KBM-7 (cell line): ENCODE measurements at regions not wholly inside any gene's neighbourhood (a gene's known extent, or its start where the extent isn't known, plus 50 kb on each side); places are given as distances from the start of the nearest gene placed in this dataset.

ENCODE experiments used
- DNase-seq: peaks from one replicate; pipeline ENCODE4 v3.0.0-alpha.2; 2015
- in situ Hi-C: fragments of 300-500 bp; cut with MboI; formaldehyde crosslinking; loops from 2 replicates; pipeline ENCODE4 v1.14.3; 2020; ENCODE audit warnings: low sequenced_read_pairs, low pct_unique_long_range_greater_than_20kb, mixed read lengths

DNA sequence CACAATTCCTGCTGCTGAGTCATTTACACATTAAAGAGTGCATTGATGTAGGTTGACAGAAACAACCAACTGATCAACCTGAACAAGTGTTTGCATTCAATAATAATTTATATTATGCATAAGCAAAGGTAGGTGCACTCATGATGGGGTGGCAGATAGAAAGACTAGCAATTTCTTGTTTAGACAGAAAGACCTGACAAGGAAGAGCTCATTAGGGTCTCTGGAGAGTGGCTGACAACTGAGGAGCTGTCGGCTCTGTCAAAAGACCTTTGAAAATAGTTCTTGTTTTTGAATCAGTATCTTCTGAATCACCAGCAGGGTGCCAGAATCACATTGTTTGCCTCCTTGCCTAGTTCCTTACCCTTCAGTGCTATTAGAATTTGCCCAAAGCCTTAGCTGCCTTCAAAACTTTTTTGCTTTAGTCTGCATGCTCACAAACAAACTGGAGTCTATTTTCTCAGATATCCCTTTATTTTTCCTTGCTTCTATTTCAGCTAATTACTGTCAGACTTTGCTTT lies 234.7 kb downstream of the BTG1 start:
- in situ Hi-C loops: no loop called here
- no peak for DNase-seq

DNA sequence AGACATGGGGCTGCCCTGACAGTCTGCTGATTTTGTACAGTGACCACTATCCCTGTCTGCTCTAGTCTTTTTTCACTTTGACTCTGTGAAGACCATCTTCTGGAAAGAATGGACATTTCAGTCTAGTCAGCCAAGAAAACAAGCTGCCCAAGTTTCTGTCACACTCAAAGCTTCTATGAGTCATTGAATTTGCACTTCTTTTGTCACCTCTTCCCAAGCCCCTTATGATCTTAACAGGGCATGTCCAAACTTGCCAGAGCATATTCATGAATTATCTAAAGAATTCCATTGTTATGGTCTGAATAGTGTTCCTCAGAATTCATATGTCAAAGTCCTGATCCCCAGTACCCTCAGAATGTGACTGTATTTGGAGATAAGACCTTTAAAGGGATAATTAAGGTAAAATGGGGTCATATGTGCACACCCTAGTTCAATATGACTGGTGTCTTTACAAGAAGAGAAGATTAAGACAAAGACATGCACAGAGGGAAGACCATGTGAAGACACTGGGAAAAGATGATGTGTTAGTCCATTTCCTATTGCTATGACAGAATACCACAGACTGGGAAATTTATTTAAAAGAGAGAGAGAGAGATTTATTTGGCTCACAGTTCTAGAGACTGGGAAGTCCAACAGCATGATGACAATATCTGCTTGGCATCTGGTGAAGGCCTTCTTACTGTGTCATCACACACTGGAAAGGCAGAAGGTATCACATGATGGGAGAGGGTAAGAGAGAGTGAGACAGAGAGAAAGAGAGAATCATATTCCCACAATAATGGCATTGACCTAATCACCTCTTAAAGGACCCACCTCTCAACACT lies 242.6 kb downstream of the BTG1 start:
- in situ Hi-C loops: no loop called here
- DNase-seq: no peak

DNA sequence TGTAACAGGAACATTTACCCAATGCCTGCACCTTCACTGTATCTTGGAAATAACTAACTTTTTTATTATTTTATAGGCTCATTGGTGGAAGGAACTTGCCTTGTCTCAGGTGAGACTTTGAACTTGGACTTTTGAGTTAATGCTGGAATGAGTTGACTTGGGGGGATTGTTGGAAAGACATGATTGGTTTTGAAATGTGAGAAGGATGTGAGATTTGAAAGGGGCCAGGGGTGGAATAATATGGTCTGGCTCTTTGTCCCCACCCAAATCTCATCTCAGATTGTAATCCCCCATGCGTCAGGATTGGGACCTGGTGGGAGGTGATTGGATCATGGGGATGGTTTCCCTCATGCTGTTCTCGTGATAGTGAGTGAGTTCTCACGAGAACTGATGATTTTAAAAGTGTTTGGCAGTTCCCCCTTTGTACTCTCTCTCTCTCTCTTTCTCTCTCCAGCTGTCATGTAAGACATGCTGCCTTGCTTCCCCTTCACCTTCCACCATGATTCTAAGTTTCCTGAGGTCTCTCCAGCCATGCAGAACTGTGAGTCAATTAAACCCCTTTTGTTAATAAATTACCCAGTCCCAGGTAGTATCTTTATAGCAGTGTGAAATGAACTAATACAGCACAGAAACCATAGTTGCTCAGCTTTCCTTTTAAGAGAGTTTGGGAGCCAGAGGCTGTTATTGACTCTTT lies 244.1 kb downstream of the BTG1 start:
- DNase-seq: no peak
- in situ Hi-C loops: no loop called here

DNA sequence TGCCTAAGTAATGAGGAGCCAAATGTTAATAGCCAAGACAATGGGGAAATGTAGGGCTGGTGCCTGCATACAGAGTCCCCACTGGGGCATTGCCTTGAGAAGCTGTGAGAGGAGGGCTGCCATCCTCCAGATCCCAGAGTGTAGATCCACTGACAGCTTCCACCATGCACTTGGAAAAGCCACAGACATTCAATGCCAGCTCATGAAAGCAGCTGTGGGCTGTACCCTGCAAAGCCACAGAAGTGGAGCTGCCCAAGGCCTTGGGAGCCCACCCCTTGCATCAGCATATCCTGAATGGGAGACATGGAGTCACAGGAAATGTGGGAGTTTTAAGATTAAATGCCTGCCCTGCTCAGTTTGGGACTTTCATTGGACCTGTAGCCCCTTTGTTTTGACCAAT lies 244.7 kb downstream of the BTG1 start:
- in situ Hi-C loops: no loop called here
- DNase-seq: no peak

DNA sequence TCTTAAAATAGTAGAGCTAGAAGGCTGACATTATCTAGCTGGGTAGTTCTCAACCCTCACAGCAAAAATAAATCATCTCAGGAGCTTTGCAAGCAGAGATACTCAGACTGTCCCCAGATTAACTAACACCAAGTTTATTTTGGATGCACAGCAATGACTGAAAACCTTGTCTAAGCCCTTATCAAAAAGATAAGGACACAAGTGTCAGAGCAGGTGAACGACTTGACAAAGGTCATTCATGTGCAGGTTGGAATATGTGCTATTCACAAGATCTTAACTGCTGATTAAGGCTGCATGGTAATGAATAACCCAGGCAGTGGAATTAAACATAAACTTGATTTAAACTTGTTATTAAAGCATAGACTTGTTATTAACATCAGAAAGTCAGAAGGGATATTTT lies 246.6 kb downstream of the BTG1 start:
- in situ Hi-C loops: no loop called here
- DNase-seq: no peak

DNA sequence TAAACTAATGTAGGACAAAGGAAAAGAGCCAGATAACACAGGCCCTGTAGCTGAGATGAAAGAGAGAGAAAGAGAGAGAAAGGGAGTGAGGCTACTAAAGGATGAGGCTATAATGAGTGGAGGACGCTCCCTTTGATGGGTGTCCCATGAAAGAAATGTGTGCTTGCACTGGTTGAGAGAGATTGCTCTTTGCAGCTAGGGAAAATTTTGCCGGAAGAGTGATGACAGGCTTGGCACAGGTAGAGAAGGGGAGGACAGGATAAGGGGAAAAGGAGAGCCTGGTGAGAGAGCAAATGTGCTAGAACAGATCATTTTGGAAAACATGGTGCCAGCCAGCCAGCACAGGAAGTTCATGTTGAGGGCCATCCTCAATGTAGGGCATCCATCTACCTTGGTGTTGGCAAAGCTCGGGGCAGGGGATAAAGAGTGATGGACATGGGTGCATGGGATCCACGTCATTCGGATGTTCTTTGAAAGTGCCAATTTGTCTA lies 248.6 kb downstream of the BTG1 start:
- in situ Hi-C loops: no loop called here
- DNase-seq: no peak

DNA sequence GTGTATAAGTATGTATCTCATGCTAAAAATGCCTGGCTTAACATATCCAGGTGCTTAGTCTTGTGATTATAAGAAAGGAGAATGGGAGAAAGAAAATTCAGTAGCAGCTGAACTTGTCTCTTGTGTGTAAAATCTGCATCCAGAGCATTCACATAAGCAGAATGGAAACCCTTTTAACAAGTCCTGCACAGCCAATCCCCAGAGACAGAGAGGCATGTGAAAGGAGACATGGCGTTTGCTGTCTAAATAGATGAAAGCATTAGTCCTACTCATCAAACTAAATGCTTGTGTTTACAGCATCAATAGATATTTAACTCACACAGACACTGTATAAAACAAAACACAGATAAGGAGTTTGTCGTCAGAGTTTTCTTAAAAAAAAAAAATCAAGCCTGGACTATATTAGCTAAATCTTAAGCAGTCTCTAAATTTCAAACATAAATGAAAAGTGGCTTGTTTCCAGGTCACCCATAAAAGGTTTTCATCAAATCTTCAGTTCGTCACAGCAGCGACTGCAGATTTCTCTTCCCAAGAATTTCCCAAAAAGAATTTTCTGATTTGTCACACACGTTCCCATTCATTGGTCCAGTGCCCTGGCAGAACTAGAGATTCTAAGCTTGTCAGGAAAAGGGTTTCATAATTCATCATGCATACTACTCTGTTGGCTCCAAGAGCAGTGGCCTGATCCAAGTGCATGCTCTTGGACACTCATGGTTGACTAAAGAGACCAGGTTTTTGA lies 249.2 kb downstream of the BTG1 start:
- no peak for DNase-seq
- in situ Hi-C loops: no loop called here

DNA sequence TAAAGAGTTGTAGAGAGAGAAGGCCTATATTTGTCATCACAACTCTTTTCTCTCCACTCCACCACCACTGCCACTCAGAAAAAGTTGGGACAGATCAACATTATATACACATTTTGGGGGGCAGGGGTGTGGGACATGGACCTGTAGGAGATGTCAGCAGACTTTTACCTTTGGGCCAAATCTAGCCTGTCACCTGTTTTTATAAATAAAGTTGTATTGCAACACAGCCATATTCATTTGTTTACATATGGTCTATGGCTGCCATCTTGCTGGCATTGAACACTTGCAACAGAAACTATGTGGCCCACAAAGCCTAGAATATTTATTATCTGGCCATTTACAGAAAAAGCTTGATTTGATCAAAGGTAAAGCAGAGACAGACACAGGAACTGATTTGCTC lies 250.7 kb downstream of the BTG1 start:
- in situ Hi-C loops: no loop called here
- DNase-seq: no peak

DNA sequence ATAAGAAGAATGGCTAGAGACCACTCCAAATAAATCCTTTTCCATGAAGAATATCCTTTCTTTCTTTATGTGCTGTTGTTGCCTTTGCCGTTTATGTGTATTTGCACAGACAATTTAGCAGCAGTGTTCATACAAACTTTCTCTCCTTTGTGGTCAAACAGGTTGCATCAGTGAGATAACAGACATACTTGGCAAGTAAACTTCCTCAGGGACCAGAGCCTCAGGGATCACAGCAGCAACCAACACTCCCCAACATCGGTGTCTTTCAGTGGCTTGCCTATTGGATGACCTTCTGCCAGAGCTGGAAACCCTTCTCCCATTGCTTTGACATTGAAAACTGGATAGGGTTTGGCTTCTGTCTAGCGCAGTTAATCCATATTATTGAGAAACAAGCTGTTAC lies 252.2 kb downstream of the BTG1 start:
- DNase-seq: no peak
- in situ Hi-C loops: no loop called here

DNA sequence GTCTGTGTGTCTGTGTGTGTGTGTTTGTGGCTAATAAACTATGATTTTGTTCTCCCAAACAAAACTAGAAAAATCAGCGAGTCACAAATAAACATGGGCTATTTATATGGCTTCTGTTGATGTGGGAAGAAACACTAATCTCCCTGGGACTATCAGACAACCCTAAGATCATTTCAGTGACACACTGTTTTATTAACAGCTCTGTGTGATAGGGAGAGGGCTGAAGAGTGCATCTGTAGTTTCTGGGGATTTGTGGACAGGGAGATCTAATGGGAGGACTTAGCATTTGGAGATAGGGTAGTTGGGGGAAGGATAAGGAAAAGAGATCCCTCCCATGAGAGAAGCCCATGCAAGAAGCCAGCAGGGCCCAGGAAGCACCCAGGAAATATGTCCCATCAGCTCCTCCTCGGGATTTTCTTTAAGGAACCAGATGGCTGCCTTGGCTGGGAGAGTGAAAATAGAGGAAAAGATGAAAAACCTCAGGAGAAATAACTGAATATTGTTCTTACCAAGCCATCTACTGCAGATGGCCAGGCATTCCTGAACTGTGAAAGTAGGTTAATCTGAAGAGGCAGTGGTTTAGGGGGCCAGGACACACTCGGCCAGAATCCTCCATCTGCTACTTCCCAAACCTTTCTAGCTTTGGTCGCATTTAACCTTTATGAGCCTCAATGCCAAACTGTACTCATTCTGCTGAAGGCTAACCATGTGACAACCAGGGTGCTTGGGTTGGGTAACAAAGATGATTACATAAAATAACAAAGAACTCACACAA lies 253.4 kb downstream of the BTG1 start:
- no peak for DNase-seq
- in situ Hi-C loops: no loop called here

DNA sequence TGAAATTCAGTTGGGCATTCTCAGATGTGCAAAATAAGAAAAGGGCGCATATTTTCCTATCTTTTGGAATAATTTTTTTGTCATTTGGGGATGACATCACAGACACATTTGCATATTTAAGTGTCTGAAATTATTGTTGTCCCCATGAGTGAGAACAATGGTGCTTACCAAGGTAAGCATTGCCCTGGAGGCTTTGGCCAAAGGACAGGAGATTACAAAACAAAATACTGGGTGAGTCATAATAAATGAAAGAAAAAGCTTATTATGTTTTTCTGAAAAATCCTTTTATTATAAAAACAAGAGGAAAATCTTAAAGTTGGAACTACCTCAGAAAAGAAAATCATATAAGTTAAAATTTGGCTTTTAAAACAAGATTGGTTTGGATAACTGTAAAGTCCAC lies 254.9 kb downstream of the BTG1 start:
- in situ Hi-C loops: no loop called here
- no peak for DNase-seq

DNA sequence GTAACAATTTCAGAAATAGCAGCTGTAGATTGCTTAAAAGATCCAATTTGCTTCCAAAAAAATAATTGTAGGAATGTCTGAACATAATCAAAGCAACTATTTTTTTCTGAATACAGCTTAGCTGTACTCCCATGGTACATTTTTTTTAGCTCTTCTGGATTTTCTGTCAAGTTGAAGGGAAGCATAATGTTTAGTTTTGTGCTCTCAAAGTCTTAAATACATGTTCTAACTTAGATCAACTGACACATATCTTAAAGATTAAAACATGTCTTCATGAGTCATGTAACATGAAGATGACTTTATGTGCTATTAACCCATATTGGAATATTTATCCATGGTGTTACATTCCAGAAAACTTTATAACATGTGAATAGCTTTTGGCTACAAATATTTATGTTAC lies 255.7 kb downstream of the BTG1 start:
- no peak for DNase-seq
- in situ Hi-C loops: no loop called here

DNA sequence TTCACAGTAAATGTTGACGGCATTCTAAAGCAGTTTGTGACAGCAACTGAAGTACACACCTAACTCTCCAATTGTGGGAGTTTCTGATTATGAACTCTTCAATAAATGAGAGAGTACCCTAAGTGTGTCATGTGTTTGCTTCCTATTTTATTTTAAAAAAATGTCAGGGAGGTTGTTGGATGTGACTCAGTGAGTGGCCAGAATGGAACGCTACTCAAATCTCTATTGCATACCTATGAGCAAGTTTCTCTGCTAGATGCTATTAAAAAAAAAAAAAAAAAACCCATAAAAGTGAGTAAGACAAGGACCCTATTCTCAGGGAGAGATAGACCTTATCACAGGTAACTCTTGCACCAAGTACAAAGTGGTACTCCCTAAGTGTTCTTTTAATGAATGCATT lies 256.6 kb downstream of the BTG1 start:
- DNase-seq: no peak
- in situ Hi-C loops: no loop called here

DNA sequence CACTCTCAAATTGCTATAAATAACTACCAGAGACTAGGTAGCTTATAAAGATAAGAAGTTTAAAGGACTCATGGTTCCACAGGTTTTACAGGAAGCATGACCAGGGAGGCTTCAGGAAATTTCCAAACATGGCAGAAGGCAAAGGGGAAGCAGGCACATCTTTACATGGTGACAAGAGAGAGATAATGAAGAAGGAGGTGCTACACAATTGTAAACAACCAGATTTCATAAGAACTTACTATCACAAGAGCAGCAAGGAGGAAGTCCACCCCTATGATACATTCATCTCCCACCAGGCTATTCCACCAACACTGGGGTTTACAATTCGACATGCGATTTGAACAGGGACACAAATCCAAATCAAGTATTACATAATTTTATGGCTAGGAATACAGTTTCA lies 257.7 kb downstream of the BTG1 start:
- no peak for DNase-seq
- in situ Hi-C loops: no loop called here

DNA sequence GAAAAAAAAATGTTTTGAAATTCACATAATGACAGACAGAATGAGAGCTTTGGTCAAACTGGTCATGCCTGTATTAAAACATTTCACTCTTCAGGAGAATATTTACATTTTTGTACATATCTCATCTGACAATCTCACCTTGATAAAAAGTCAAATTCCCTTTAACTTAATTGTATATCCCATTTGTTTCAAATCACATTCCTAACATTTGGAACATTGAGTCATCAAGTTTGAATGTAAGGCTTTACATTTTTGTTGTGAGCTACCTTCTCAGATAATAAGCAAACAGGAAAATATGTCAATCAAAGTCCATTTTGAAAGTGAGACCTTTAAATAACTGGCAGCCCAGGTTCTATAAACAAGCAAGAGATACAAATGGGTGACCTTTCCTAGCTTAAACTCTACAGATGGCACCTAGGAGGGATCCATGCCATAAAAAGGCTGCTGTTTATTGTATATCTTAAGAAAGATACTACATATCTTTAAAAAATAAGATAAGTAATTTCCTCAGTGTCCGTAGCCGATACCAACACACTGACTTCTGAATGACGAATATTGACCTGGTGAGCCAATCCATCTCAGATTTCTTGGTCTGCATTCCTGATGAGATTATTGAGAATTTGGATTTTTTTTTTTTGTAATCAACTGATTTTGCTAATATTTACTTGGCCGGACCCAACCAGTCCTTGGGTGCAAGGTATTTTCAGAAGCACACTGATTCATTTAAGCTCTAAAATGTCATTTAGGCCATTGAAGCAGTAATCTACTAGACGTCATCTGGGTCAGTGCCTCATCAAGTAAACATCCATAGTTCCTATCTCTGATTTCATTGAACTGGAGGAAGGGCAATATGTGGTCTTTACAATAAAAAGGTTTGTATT lies 259.6 kb downstream of the BTG1 start:
- in situ Hi-C loops: no loop called here
- no peak for DNase-seq

DNA sequence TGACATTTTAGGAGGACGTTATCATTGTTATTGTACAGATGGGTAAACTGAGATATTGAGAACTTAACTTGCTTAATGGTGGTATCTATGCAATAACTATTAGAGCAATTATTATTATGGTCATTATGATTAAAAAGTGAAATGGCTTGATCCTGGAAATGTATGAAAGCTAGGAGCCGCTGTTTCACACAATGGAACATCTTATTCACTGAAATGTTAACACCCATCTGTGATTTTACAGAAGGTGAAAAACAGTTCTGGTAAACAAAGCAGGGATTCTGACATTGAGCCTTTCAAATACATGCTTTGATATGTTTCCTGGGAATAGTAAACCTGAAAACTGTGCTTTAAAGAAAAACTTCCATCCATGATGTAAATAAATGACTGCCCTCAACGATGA lies 261.4 kb downstream of the BTG1 start:
- DNase-seq: no peak
- in situ Hi-C loops: no loop called here

DNA sequence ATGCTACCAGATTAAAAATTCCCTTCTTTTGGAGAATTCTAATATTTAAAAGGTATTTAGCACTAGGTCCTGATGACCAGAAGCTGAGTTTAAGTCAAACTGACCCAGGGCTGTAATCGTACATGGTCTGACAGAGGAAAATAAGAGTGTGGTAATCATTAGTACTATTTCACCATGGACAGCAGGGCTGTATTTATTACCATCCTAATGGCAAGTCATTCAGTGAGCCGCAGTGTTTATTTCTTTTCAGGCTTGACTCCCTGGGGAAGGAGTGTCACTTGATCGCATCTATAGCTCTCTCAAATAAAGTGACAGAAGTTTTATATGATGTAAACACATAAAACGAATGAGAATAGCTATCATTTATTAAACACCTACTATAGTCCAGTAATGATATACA lies 261.8 kb downstream of the BTG1 start:
- in situ Hi-C loops: no loop called here
- DNase-seq: no peak

DNA sequence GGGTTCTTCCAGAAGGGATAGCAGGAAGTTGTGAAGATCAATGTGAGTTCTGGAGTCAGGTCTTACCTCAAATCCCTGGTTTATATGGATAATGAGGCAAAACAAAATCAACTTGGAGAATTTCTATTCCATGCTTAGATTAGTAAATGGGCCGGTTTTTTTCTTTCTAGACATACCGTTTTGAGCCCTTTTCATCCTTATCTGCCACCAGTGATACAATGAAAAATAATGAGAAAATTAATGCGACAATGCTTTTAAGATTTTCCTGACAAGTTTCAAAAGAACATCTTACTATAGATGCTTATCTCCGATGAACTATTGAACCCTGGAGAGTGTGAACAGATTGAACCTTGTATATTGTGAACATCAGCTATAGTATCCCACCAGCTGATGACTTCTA lies 262.7 kb downstream of the BTG1 start:
- in situ Hi-C loops: no loop called here
- no peak for DNase-seq
